ENCODE measurements at regions not wholly inside any gene's neighbourhood (a gene's known extent, or its start where the extent isn't known, plus 50 kb on each side); places are given as distances from the start of the nearest gene placed in this dataset.

DNA sequence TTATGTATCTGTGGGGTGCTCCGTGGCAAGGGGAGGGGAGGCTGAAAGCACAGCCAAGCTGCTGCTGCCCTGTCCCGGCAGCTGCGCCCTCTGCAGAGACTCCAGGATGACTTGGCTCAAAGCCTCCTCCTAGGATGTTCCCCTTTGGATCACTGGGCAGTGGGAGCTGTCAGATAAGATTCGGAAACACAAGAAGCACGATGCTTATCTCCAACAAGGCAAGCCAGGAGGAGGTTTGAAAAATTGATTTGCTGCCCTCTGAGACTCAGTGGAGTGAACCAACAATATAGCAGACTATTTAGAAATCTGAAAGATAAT is 776.4 kb downstream of the C6orf118 start:
- DNase-seq = no peak

DNA sequence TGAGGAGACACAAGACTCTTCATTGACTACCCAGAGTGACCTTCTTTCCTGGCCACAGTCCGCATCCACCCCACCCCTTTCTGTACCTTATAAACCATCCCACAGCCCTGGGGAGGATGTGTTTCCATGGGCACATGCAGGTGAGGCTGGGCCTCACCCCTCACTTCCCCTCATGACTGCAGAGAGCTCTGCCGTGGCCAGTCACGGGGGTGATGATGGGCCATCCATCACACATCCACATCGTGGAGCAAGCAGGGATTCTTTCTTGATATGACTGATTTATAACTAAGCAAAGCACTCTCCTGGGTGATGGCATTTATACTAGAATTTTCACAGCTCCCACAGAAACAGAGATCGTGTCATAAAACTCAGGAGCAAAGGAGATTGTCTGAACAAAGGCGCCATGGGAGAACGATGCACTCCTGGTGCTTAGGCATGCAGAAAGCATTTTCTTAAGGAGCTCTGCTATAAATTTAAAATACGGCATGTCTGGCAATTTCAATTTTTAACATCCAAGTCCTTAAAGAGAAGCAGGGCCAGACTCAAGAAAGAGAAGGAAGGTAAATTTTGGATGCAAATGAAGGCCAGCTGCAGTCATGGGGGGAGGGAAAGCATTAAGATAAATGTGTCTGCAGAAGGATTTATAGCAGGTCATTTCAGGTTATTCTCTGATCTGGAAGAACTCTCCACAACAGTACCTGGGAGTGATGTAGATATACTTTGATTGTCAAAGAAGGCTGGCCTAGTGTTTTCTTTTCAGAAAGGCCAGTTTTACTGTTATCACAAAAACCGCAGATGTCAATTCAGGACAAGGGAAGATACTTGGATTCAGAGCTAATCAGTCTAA is 777.0 kb downstream of the C6orf118 start:
- DNase-seq = no peak

DNA sequence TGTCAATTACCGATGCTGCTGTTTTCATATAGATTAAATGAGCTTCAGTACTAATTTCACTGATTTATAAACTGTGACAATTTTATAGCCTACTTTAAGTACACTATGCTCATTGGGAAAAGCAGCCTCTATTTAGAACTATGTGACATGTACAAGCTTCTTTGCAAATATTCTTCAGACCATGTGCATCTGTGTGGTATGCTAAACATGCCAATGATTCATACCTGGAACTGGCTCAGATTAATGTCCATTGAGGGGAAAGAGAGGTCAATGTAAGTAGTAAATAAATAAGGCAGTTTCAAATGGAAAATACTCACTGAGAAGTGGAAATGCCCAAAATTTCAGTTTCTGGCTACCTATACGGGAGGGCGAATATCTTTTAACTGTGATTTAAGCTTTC is 777.7 kb downstream of the C6orf118 start:
- no peak for DNase-seq

DNA sequence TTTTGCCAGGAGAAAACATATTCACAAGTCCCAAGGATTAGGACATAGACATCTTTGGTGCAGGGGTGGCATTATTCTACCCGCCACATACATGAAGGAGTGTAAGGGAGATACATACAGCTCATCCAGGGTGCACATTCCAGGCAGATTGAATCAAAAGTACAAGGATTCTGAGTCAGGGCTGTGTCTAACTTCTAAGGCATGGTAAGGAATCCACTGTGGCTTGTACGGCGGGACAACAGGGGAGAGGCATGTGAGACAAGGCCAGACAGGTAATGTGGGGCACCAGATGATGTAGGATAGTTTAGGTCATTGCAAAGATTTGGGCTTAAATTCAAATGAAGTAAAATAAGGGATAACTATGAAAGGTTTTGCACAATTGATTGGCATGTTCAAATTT is 780.9 kb downstream of the C6orf118 start:
- DNase-seq = no peak

DNA sequence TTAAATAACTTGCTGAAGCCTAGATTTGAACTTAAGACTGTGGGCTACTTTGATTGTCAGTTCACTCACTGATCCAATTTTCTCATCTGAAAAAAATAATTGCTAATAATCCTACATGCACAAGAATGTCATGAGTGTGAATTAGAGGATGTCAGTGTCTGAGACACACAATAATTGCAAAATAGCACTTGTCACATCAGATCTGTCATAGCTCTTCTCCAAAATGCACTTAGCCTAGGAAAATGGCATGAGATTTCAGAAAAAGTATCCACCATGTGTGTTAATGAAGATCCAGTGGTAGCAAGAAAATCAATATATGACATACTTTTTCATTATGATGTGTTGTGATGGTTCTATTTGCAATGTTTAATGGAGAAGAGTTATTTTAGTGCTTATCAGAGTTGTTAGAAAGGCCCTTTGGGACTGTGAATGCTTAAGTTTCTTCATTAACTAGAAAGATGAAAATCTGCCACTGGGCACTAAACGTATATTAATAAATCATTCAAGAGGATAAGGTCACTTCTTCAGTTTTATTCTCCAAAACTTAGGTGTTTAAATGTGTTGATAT is 786.2 kb downstream of the C6orf118 start:
- no peak for DNase-seq

DNA sequence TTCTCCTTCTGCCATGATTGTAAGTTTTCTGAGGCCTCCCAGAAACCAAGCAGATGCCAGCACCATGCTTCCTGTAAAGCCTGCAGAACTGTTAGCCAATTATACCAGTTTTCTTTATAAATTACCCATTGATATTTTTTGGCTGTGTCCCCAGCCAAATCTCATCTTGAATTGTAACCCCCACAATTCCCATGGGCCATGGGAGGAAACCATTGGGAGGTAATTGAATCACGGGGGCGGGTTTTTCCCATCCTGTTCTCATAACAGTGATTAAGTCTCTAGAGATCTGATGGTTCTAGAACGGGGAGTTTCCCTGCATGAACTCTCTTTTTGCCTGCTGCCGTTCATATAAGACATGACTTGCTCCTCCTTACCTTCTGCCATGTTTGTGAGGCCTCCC is 788.5 kb downstream of the C6orf118 start:
- no peak for DNase-seq

DNA sequence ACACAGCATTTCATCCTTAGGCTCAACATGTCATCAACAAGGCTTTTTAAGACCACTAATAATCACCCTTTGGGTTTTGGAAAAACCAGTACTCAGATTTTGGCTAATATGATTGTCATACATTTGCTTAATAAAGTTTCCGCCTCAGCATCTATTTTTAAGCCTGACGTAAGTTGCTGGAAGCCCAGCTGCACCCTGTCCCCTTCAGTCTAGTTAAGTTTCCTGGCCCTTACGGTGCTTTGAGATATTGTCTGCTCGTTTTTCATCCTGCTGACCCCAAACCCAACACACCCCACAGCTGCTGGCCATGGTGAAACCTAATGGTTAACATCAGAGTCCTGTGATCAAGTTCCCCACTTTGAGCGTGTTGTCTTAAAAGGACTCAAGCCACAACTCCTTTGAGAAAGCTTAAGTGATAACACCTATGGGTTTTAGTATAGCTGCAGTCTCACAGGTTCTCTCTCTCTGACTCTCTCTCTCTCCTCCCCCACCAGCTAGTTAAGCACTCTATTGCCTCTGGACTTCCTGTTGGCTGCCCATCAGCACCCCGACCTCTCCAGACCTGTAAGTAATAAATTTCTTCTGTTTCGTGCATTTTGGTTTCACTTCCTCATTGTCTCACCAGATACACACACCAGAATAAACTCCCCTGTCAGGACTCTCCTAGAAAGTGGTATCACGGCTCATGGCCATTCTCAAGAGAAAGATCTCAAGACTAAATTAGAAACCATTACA is 802.0 kb downstream of the C6orf118 start:
- DNase-seq = no peak

DNA sequence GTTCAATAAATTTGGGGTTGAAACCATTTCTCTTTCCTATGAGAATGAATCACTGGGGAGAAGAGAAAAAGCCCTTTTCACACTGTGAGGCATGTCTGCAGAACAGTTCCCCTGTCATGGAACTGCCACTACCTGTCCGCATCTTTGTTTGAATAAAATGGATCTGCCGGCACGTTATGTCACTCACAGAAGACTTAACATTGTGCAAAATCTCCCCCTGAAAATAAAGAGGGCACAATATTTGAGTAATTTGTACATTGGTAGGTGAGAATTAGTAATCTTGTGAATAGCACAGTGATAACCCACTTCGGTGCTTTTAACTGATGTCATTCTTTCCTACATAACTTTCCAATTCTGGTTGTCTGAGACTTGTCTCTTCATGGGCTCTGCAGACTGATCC is 804.0 kb downstream of the C6orf118 start:
- DNase-seq = no peak

DNA sequence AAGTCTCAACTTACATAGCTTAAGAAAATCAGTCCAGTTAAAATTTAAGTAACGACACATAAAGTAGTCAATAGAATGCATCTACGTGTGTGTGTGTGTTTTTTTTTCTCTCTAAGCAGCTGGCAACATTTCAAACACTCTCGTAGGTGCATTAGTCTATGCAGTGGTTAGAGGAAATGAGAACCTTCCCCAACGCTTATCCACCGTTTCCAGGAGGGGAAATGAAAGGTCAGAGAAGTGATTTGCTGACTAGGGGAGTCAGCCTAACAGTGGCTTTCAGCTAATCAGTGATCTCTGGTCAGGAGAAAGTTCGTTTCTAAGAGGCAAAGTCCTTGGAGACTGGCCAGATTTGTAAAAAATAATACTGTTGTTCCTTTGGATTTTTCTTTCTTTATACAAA is 806.6 kb downstream of the C6orf118 start:
- no peak for DNase-seq

DNA sequence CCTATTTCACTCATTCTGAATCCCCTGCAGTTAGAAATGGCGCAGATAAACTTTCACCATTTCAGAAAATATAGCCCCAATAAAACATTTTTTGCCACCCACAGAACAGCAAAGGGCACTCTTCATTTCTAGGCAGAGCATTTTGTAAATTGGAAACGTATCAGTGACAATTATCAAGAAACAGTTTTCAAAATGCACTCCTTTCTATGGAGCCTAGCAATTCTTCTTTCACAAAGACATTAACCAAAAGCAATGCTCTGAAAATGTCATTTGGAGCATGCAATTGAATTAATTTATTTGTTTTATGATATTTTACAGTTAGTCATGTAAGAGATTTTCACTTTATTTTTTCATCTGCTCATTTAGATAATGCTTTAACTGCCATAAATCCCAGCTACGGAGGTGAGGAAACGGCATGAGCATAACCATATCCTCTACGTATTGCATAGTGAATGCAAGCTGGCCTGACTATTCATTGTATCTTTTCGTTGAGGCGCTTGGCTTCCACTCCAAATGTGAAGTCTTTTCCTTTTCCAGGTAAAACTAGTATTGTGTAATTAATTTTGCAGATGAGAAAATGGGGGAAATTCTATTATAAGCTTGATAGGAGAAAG is 813.4 kb downstream of the C6orf118 start:
- DNase-seq = no peak

DNA sequence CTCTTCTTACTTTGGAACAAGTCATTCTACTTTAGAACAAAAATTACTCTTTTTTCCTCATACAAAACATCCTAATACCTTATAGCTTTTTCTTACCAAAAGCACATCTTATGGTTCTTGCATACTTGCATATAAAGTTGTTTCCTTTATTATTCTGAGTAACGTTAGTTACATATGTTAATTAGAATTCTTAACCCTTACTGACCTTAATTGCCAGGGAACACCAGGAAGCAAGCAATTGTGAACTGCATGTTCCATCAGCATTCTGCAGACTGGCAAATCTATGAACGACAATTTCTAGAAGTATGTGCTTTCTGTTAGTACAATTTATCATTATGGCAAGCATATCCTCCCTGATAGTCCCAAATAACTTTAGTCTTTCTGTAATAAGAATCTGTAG is 831.0 kb downstream of the C6orf118 start:
- no peak for DNase-seq

DNA sequence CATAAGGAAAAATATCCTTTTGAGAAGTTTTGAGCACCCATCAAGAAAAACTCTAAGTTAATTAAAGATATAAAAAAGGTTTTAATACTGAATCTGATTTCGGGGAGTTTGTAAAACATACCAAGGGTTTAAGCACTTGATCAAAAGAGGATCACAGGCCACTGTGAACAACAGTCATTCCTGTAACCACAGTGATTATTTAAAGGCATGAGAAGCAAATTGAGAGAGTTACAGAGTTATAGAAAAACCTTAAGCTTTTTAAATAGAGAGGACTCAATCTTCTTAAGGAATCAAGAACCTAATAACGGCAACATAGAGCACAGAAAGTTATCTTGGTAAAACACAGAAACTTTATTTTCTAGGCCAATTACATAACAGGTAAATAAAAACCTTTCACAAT is 831.6 kb downstream of the C6orf118 start:
- DNase-seq = no peak

DNA sequence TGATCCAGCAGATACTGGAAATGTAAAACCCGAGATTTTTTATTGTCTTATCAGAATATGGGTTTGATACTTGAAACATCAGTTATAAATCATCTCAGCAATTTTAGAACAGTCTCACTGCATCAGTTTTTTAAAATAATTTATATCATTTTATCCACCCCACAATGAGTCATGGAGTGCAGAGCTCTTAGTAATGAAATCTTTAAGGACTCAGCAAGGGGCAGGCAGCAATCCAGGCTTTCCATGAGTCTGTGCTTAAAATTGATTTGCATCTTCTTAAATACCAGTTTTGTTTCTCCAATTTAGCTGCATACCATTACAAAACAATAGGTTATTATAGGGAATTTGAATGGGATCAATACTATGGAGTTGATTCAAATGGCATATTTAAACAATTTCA is 832.3 kb downstream of the C6orf118 start:
- DNase-seq = no peak

DNA sequence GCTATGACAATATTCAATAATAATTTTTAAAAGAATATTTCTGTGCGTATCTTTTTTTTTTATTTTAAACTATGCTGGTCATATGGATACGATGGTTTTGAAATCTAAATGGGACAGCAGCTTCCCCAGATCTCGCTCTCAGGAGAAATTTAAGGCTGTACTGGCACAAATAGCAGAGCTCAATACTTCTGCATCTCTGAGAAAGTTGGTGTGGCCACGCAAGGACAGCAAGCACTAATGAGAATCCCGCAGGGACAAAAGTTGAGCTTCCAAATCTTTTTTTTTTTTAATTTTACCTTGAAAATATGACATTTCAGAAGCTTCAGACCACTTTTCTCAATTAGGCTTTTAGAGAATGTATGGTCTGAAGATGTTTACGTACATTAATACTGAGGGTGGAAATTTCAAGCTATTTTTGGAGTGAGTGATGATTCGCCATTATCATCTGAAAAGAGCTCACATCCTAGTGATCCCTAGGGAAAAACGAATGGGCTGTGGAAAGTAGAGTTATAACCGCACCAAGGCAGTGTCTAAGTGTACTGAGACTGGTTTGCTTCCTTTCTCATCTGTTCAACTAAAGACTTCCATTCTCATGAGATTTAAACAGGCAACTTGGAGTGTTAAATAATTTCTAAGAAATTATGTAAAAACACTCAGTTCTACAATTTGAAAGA is 840.0 kb downstream of the C6orf118 start:
- DNase-seq = no peak

DNA sequence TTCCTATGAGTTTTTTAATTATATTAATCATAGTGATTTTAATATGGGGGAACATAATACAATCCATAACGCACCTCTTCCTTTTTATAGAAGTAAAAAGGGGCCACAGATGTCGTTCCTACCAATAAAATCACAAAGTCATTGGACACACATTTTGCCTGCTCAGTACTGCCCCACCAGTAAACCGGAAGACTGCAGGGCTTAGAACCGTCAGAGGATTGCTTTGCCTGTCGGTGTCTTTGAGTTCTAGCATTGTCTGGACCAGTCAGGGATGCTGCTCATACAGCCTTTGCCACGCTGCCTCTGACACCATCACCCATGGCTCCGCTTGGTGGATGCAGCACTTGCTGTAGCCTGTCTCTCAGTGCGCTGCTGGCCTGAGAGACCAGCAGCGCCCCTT is 853.6 kb downstream of the C6orf118 start:
- DNase-seq = no peak

DNA sequence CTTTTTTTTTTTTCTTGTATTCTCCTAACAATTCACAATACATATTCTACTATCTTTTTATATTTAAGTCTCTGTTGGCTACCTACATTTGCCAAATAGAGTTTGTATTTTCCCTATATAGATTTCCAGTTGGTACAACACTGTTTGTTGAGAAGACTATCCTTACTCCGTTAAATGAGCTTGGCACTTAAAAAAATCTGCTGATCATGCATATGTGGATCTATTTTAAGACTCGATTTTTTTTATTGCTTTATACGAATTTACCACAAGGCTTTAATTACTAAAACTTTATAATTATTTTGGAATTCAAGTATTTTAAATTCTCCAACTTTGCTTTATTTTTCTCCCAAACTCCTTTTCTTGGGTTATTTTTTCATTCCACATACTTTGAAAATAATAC is 855.6 kb downstream of the C6orf118 start:
- no peak for DNase-seq

DNA sequence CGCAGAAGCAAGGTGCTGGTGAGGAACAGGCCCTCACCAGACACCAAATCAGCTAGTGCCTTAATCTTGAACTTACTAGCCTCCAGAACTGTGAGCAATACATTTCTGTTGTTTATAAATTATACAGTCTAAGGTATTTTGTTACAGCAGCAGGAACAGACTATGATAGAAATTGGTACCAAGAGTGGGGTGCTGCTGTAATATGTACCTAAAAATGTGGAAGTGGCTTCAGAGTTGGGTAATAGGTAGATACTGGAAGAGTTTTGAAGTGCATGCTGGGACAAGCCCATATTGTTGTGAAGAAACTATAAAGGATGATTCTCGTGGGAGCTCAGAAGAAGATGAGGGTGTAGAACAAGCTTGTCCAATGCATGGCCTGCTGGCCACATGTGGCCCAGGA is 866.8 kb downstream of the C6orf118 start:
- no peak for DNase-seq

DNA sequence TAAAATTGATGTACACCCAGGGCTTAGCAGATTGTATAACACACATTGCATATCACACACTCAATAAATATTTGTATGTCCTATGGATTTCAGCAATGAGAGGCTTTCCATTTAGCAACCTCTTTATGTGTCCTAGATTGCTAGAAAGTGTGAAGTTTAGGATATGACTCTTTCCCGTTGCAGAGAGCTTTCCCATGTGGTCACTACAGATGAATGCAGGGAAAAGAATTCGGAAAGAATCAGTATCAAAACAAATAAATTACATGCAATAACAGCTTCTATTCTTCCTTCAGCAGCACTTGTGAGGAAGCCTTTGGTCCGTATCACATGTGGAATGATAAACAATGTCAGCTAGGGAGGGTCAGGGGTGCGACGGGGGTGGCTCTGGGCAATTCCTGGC is 870.1 kb downstream of the C6orf118 start:
- DNase-seq = no peak

DNA sequence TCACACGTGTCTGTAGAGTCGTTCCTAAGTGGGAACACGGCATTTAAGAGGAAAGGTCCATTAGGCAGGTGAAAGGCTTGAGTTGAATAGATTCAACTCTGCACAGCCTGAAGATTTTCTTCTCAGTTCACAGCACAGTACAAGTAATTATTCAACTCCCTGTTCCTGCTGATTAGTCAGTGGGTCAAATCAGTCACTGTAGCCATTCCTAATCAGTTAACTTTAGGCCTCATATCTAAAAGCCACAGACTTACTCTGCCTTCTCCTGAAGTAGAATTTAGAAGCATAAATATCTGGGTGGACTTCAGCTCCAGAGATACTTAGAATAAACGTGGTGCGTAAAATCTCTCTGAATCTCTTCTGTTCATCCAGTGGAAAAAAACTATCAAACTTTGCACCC is 872.4 kb downstream of the C6orf118 start:
- no peak for DNase-seq

DNA sequence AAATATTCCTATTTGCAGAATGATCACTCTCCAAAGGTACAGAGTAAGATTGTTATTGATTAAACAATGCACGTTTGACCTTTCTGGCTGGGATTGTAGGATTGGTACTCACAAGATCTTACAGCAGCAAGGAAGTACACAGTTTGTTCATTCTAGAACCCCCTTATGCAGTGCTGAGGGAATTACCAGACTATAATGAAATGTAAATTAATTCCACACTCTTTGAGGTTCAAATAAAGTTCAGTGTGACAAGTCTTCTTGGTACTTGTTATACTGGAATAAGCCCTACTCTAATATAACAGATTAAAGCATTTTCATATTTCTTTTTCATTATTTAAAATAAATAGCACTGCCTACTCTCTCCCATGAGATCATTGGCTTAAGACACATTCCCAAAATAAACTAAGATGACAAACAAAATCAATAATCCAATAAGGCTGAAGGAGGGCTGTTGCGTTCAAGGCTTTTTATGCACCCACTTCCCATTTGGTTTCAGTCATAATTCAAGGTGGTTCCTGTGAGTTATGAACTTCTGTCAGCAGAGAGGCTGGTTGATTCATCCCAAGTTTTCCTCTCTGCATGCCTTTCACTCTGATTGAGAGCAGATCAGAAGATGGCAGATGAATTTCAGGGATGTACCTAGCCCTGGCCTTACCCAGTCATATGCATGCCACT is 881.5 kb downstream of the C6orf118 start:
- no peak for DNase-seq

DNA sequence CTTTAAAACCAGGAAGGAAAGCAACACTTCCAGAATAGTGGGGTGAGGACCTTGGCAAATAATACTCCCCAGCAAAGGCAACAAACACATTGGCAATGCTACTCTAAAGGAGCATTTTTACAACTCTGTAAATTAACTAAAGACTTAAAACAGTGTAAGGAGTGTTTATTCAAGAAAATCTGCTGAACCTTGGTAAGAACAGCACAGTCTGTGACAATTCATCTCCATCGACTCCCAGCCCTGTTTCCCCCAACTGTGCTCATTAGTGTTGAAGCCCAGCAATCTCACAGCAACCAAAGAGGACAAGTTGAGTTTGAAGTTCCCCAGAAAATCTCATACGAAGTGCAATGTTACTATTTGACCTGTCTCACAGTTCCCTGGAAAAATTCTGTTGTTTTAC is 884.9 kb downstream of the C6orf118 start:
- DNase-seq = no peak

DNA sequence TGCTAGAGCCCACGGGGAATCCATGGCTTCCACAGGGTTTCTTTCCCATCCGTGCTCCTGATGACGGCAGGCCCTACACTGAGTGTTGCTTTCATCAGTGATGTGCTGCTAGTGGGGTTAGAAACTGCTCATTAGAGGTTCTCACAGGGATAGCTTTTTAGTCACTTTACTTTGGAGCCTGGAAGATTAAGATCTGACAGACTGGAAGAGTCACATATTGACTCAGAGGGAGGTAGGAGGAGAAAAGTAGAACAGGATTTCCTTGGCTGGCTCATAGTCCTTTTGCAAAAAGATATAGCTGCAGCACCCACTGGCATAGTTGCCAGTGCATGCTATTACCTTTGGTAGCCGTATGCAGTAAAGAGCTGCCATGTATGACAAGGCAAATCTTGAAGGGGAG is 890.3 kb downstream of the C6orf118 start:
- no peak for DNase-seq

DNA sequence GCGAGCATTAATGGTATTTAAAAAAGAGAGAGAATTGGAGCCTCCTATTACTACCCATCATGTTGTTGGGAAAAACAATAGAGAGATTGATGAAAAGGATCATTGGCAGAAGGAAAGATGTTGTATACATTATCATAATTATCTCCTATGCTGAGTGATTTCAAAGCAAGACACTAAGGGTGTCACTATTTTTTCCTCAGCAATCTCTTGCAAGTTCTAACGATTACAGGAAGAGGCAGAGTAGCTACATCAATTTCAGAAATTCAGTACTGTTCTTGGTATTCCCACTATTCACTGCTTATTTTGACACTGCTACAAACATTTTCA is 891.2 kb downstream of the C6orf118 start:
- no peak for DNase-seq
